ENCODE measurements at regions not wholly inside any gene's neighbourhood (a gene's known extent, or its start where the extent isn't known, plus 50 kb on each side); places are given as distances from the start of the nearest gene placed in this dataset.

DNA sequence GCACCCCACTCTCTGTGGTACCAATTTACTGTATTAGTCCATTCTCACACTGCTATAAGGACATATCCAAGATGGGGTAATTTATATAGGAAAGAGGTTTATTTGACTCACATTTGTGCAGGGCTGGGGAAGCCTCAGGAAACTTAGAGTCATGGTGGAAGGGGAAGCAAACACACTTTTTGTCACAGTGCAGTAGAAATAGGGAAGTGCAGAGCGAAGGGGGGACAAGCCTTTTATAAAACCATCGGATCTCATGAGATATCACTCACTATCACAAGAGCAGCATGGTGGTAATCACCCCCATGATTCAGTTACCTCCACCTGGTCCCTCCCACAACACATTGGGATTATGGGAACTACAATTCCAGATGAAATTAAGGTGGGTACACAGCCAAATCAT, 766.9 kb upstream of the PCDH10 start:
- TF ChIP-seq, protein P1, sequence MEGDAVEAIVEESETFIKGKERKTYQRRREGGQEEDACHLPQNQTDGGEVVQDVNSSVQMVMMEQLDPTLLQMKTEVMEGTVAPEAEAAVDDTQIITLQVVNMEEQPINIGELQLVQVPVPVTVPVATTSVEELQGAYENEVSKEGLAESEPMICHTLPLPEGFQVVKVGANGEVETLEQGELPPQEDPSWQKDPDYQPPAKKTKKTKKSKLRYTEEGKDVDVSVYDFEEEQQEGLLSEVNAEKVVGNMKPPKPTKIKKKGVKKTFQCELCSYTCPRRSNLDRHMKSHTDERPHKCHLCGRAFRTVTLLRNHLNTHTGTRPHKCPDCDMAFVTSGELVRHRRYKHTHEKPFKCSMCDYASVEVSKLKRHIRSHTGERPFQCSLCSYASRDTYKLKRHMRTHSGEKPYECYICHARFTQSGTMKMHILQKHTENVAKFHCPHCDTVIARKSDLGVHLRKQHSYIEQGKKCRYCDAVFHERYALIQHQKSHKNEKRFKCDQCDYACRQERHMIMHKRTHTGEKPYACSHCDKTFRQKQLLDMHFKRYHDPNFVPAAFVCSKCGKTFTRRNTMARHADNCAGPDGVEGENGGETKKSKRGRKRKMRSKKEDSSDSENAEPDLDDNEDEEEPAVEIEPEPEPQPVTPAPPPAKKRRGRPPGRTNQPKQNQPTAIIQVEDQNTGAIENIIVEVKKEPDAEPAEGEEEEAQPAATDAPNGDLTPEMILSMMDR (IDR thresholded peaks at IDR 0.05) = no peak
- TF ChIP-seq POLR2A (IDR thresholded peaks at IDR 0.05) (no peak), POLR2AphosphoS5 (IDR thresholded peaks at IDR 0.05) (no peak), EP300 (IDR thresholded peaks at IDR 0.05; ENCODE audit: low read depth) (no peak)
